HT1080 (cell line): ENCODE measurements at regions not wholly inside any gene's neighbourhood (a gene's known extent, or its start where the extent isn't known, plus 50 kb on each side); places are given as distances from the start of the nearest gene placed in this dataset.

Source experiments
- DNase-seq: peaks from one replicate; pipeline ENCODE4 v3.0.0-alpha.2; 2015; ENCODE audit warnings: low read depth

DNA sequence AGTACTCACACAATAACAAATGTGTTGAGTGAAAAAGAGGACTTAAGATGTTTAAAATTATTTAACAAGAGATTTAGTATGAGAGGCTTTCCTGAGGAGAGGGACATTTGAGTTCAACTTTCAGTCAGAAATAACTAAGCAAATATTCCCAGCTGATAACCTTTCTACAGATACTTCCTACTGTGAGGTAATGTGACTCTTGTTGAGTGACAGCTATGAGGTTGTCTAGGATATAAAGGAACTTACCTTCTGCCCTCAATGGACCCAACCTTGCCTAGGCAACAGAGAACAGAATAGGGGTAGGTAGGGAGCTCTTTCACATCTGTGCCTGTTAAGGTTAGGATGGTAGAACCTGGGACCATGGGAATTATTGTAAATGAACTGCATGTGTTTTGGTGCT lies 54.7 kb downstream of the GLUD2 start:
- DNase-seq: no peak

DNA sequence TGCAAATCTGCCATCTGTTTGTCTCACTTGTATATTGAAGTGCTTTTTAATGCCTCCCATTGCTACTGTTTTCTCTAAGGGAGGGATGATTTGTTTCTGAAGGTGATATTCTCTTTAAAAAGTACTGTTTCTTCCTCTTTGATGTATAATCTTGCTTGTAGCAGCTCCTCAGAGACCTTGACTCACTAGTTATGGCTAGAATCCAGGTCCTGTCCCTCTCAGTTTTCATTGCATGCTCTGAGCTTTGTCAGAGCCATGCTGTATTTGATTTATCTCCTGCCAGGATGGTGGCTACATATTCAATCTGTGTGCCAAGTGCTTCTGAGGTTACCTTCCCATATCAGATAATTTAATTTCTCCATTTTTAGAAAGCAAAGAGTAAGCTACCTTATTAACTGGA lies 56.0 kb downstream of the GLUD2 start:
- DNase-seq: no peak

DNA sequence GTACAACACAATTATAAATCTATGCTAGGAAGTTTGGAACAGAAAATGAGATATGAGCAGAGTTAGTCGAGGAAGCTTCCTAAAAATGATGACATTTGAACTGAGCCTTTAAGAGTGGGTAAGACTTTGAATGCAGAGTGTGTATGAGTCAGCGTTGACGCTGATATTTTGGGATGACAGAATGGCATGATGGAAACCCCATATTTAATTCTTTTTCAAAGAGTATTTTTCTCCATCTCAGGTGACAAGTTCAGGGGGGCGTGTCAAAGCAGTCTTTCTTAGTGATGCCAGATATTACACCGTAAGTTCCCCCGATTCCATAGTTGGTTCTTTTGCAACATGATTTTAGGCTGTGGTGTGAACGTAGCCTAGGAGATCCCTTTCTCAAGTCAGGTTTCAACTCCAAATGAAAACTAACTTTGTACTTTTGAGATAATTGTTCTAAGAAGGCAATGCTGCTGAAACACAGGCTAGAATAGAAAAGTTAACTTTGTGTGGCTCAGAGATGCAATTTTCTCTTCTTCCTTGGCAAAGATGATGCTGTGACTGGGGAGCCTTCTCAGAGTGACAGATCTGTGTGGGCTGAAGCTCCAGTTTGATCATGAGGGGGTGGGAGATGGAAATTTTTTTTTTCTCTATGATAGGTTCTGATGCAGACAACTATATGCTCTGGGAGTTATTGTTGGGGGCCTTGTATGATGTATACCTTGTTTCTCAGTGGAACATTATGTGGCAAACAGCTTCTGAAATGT lies 59.2 kb downstream of the GLUD2 start:
- DNase-seq: no peak

- no peak for DNase-seq
These were observed 62.6 kb downstream of the GLUD2 start for GRCh38 chrX:121109986-121110385.

DNA sequence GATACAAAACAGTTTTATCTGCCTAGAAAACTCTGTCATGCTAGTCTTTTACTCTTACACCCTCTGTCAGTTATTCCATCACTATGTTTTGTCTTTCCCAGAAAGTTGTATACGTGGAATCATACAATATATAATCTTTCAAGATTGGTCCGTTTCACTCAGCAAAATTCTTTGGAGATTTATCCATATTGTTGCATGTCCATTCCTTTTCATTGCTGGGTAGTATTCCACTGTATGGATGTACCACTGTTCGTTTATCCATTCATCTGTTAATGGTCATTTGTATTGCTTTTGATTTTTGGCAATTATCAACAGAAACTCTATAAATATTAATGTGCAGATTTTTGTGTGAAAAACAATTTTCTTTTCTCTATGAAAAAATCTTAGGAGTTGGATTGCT lies 63.1 kb downstream of the GLUD2 start:
- DNase-seq: no peak

GRCh38 chrX:121114691-121115090 lies 67.3 kb downstream of the GLUD2 start:
- DNase-seq: no peak

DNA sequence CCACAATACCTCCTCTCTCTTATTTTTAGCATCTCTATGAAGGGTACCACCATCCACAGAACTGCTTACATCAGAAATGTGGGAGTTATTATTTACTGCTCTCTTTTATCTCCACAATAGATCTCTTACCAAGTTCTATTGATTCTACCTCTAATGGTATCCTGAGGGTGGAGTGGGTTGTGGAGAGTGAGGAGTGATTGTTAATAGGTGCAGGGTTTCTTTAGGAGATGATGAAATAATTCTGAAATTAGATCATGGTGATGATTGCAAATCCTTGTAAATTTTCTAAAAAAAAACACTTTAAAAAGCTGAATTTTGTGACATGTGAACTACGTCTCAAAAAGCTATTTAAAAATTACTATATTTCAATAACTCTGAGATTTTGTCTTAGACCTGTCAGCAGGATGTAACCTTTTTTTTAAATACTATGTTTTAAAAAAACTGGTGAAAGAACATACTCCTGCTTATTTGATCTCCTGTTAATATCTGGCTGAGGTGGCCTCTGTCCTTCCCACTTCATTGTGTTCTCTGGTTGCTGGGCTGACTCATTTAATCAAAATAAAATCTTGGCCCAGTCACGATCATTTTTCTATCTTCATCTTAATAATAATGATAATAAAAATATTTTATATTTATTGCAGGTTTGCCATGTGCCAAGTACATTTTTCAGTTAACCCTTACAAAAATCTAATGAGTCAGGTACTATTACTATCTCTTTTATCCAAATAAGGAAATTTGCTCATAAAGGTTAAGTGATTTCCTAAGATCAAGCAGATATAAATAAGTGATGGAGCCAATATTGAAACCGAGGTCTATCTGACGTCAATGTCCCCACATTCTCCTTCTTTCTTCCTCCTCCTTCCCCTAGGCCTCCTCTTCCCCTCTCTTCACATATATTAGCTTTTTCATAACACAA lies 73.5 kb downstream of the GLUD2 start:
- DNase-seq: no peak

DNA sequence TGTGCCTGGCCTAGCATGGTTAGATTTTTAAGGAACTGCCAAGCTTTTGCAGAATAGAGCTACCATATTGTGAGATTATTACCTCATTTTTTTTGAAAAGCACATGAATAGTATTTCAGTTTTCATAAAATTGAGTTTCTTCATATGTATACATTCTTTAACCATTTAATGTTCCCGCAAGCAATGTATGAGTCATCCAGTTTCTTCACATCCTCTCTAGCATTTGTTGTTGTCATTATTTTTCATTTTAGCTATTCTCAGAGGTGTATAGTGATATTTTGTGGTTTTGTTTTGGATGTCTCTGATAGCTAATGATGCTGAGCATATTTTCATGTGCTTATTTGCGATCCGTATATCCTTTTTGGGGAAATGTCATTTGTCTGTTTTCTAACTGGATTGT lies 74.9 kb downstream of the GLUD2 start:
- DNase-seq: no peak

DNA sequence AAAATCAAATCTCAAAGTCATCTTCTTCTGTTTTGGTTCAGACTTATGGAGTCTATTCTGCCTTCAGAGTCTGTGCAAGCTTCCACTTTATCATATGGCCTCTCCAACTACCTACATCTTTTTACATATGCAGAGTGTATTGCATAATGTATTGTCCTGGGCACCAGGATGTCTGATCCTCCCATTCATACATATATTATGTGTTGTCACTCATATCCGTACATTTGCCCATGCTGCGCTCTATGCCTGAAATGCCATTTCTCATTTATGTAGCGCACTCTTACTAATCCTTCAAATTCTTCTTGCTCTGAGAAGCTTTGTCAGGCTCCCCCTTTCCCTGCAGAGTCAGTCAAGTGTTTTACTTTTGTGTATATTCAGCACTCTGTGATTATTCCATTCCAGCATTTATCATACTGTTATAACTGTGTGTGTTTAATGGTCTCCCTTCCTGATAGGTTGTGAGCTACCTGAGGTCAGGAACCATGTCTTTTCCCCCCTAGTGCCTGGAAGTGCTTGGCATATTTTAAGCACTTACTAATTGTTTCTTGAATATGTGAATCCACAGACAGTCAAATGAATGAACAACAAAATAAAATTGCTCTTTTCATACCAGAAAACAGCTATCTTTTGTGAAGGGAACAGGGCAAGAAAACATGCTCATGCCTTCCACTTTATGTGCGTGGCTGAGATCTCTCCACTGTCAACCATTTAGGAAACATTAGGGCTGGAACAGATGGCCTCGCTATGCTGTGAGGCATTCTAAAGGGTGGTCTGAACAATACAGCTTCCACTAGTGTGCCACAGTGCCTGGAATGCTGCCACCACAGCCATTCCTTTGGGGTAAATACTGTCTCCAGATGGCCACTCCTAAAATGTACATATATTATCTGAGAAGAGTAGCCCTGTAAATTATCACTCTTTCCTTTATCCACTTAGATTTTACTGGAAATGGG lies 81.8 kb downstream of the GLUD2 start:
- no peak for DNase-seq

- no peak for DNase-seq
These were observed 85.3 kb downstream of the GLUD2 start for GRCh38 chrX:121132675-121133074.

GRCh38 chrX:121135488-121136207 lies 88.2 kb downstream of the GLUD2 start:
- no peak for DNase-seq

DNA sequence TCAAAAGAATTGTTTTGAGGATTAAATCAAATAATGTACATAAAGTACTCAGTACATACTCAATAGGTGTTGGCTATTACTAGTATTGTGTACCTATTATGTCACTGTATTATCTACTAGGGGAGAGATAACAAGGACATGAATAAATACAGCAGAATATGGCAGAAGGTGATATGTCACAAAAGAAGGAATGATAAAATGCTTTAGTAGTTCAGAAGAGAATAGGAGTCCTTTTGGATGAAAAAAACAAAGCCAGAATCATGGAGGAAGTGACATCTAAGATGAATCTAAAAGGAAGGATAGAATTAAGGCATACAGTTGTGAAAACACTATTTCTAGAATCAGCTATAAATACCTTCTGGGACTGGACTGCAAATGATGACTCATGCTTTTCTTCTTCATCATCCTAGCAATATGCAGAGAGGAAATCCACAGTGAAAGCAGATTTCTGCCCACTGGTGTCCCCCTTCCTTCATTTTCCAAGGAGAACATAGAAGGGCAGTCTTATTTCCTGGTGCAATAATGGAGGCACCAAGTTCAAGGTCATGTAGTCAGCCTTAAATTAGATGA lies 98.7 kb downstream of the GLUD2 start:
- DNase-seq: peak; percentile 41

DNA sequence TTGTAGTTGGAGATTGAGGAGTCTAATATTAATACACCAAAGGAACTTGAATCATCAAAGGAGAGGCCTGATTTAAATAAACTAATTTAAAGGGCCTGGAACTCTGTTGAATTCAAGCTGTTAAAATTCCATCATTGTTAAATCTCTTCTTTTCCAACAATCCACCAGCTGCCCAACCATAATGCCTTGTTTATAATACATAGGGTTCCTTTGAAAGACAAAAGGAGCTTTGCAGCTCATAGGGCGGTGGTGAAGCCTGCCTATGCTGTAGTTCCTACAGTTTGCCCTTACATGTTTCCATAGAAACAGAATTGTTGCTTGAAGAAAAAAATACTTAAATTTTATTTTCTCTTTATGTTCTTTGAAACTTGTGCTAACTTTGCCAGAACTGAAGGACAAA lies 102.8 kb downstream of the GLUD2 start:
- no peak for DNase-seq

- no peak for DNase-seq
These were observed 103.9 kb downstream of the GLUD2 start for GRCh38 chrX:121151293-121151692.

GRCh38 chrX:121154858-121155404 lies 107.5 kb downstream of the GLUD2 start:
- DNase-seq: no peak

DNA sequence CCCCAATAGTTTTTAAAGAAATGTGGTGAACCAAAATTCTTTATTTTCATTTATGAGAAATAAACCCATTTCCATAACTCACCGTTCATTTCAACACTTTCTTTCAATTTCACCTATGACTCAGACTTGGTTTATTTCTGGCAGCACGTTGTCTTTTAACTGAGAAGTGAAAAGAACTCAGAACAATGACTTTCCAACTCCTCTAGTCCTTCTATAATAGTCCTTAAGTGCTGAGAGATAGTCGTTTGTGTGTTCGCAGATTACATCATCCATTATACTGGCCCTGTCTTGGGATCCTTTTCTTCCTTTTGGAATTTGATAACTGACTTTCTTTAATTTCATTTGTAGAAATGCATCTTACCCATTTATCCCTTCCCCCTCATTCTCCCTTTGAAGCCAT lies 113.6 kb downstream of the GLUD2 start:
- no peak for DNase-seq

GRCh38 chrX:121161501-121161933 lies 114.1 kb downstream of the GLUD2 start:
- no peak for DNase-seq

GRCh38 chrX:121163443-121163842 lies 116.0 kb downstream of the GLUD2 start:
- DNase-seq: no peak

DNA sequence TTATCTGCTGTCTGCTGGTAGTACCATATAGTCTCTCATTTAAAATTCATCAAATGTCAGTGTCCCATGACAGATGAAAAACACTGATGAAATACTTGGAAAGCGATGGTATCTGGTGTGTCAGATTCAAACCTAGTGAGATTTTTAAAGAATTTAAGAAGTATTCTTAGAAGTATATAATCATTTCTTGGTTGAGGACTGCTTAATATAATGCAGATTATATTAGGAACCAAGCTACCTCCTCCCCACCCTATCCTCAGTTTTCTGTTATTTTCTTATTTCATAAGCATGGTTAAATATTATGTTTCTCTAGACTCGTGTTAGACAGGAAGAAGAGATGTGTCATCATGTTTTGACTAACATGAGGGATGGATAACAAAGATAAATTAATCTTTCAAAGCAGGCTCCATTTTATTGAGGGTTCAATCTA lies 118.5 kb downstream of the GLUD2 start:
- DNase-seq: no peak
